Neuronal stem cell (in vitro differentiated cells): ENCODE measurements at regions not wholly inside any gene's neighbourhood (a gene's known extent, or its start where the extent isn't known, plus 50 kb on each side); places are given as distances from the start of the nearest gene placed in this dataset.
"Not testable (repeated sequence)": the region's sequence is repeated elsewhere in the genome, so short reads cannot be mapped to it uniquely, and the experiment has no call there.

Experiments
- DNase-seq: peaks from one replicate; pipeline ENCODE4 v3.0.0-alpha.2; 2013; ENCODE audit warnings: low spot score
- H2AFZ ChIP-seq: one replicate; pipeline ENCODE4 v1.6.1; 2013; ENCODE audit warnings: mild to moderate bottlenecking, low read length, inconsistent platforms
- H2AK5ac ChIP-seq: 2 replicates; pipeline ENCODE4 v1.6.1; 2013; ENCODE audit warnings: low read depth, mild to moderate bottlenecking, inconsistent platforms, low read length, moderate library complexity, mixed read lengths
- H2BK120ac ChIP-seq: 2 replicates; pipeline ENCODE4 v1.6.1; 2013; ENCODE audit warnings: low read depth, mild to moderate bottlenecking, inconsistent platforms, low read length, moderate library complexity, mixed read lengths
- H2BK12ac ChIP-seq: one replicate; pipeline ENCODE4 v1.6.1; 2013; ENCODE audit warnings: low read length, inconsistent platforms
- H2BK15ac ChIP-seq: 2 replicates; pipeline ENCODE4 v1.6.1; 2013; ENCODE audit warnings: mild to moderate bottlenecking, low read length, inconsistent platforms, mixed read lengths
- H2BK5ac ChIP-seq: one replicate; pipeline ENCODE4 v1.6.1; 2013; ENCODE audit warnings: inconsistent platforms, mild to moderate bottlenecking, low read length, moderate library complexity
- H3K14ac ChIP-seq: one replicate; pipeline ENCODE4 v1.6.1; 2013; ENCODE audit warnings: low read length, inconsistent platforms
- H3K18ac ChIP-seq: 2 replicates; pipeline ENCODE4 v1.6.1; 2013; ENCODE audit warnings: low read length, inconsistent platforms
- H3K23ac ChIP-seq: 2 replicates; pipeline ENCODE4 v1.6.1; 2013; ENCODE audit warnings: low read depth, mild to moderate bottlenecking, mixed read lengths, low read length, inconsistent platforms; ENCODE audit not compliant: poor library complexity
- H3K27ac ChIP-seq: replicated peaks from 3 replicates; pipeline ENCODE4 v1.5.1; 2013; ENCODE audit warnings: low read length, inconsistent platforms
- H3K27me3 ChIP-seq, 3 experiments: 2 replicates each; pipeline ENCODE4 v1.6.1; 2013; ENCODE audit warnings: low read length in 3 of 3, mild to moderate bottlenecking in 2 of 3, inconsistent platforms in 1 of 3, low read depth in 1 of 3, mixed read lengths in 1 of 3, moderate library complexity in 1 of 3; ENCODE audit not compliant: control insufficient read depth in 3 of 3, insufficient read depth in 3 of 3
- H3K36me3 ChIP-seq, 2 donors: replicated peaks in 1 of 2; 2 replicates each; pipeline ENCODE4 v1.6.1; 2013; ENCODE audit warnings: low read length in 2 of 2; ENCODE audit not compliant: control insufficient read depth in 2 of 2, insufficient read depth in 2 of 2
- H3K4ac ChIP-seq: 2 replicates; pipeline ENCODE4 v1.6.1; 2013; ENCODE audit warnings: inconsistent platforms, mild to moderate bottlenecking, low read length, moderate library complexity
- H3K4me1 ChIP-seq, 2 donors: 1 replicate in 1 of 2; 2 replicates in 1 of 2; pipeline ENCODE4 v1.6.1; 2013; ENCODE audit warnings: low read length in 2 of 2, low read depth in 1 of 2; ENCODE audit not compliant: control insufficient read depth in 2 of 2, insufficient read depth in 1 of 2
- H3K4me2 ChIP-seq: one replicate; pipeline ENCODE4 v1.6.1; 2013; ENCODE audit warnings: mild to moderate bottlenecking, low read length, inconsistent platforms; ENCODE audit not compliant: insufficient read depth, poor library complexity, severe bottlenecking
- H3K4me3 ChIP-seq, 2 donors: 2 replicates each; pipeline ENCODE4 v1.5.1; 2013; ENCODE audit warnings: low read length in 2 of 2, mild to moderate bottlenecking in 2 of 2, inconsistent platforms in 1 of 2, moderate library complexity in 1 of 2
- H3K79me1 ChIP-seq: one replicate; pipeline ENCODE4 v1.6.1; 2013; ENCODE audit warnings: low read depth, mild to moderate bottlenecking, inconsistent platforms, low read length, moderate library complexity
- H3K9ac ChIP-seq: one replicate; pipeline ENCODE4 v1.6.1; 2013; ENCODE audit warnings: mild to moderate bottlenecking, low read depth, low read length, inconsistent platforms; ENCODE audit not compliant: poor library complexity
- H3K9me3 ChIP-seq, 2 donors: replicated peaks in 1 of 2; 2 replicates each; pipeline versions ENCODE3 to v1.6.1; 2013; ENCODE audit warnings: low read length in 2 of 2, mild to moderate bottlenecking in 2 of 2, inconsistent platforms in 1 of 2, low read depth in 1 of 2, mixed read lengths in 1 of 2, moderate library complexity in 1 of 2; ENCODE audit not compliant: control insufficient read depth in 2 of 2, insufficient read depth in 1 of 2
- H4K8ac ChIP-seq: one replicate; pipeline ENCODE4 v1.6.1; 2013; ENCODE audit warnings: low read depth, mild to moderate bottlenecking, inconsistent platforms, low read length, moderate library complexity
- H4K91ac ChIP-seq: one replicate; pipeline ENCODE4 v1.6.1; 2013; ENCODE audit warnings: low read length, low read depth, mild to moderate bottlenecking, inconsistent platforms; ENCODE audit not compliant: poor library complexity
- WGBS, 2 donors: extraction: QIAGEN DNeasy Blood & Tissue Kit; methylation state at CpG; one replicate each; pipeline ENCODE4 v1.1.7; 2013; ENCODE audit warnings: missing lambda C conversion rate in 2 of 2, mixed read lengths in 1 of 2; ENCODE audit not compliant: insufficient read length in 2 of 2, insufficient replicate concordance in 1 of 2; ENCODE audit errors: extremely low coverage in 2 of 2; 5-methylcytosine and 5-hydroxymethylcytosine counted together

DNA sequence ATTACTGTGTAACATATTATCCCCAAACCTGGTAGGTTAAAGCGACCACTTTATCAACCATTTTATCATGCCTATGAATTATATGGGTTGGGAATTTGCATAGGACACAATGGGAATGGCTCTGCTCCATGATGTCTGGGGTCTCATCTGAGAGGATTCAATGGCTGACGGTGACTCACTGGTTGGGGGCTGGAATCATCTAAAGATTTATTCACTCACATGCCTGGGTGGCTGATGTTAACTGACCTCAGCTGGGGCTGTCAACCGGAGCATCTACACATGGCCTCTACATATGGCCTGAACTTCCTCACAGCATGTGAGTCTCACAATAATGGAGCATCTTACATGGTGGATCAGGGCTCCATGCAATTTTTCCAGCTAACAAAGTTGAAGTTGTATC lies 313.1 kb upstream of the PPP2R3A start:
- no peak overlapping the region for H4K91ac ChIP-seq
- no peaks in the 10 kb centered on the region for H3K79me1 ChIP-seq
- no peak overlapping the region for H2BK120ac ChIP-seq
- no peaks in the 10 kb centered on the region for H3K9me3 ChIP-seq
- no peak overlapping the region for H2AK5ac ChIP-seq
- no peak overlapping the region for H2AFZ ChIP-seq
- no CpG with 5 or more reads among the region's 3 CpGs for WGBS, 2 donors
- no peak overlapping the region for H3K27ac ChIP-seq
- H2BK5ac ChIP-seq, result no peak overlapping the region
- no peak overlapping the region for H3K14ac ChIP-seq
- H4K8ac ChIP-seq, result no peak overlapping the region
- no peak overlapping the region for H2BK15ac ChIP-seq
- H3K9ac ChIP-seq, result no peak overlapping the region
- no peaks in the 10 kb centered on the region for H3K4me1 ChIP-seq
- no peak overlapping the region for H3K23ac ChIP-seq
- no peaks in the 10 kb centered on the region for H3K27me3 ChIP-seq
- no peak for DNase-seq
- H2BK12ac ChIP-seq, result no peak overlapping the region
- H3K4ac ChIP-seq, result no peak overlapping the region
- no peak overlapping the region for H3K18ac ChIP-seq
- H3K4me2 ChIP-seq, result no peak overlapping the region
- no peak overlapping the region for H3K4me3 ChIP-seq
- no peaks in the 10 kb centered on the region for H3K36me3 ChIP-seq

DNA sequence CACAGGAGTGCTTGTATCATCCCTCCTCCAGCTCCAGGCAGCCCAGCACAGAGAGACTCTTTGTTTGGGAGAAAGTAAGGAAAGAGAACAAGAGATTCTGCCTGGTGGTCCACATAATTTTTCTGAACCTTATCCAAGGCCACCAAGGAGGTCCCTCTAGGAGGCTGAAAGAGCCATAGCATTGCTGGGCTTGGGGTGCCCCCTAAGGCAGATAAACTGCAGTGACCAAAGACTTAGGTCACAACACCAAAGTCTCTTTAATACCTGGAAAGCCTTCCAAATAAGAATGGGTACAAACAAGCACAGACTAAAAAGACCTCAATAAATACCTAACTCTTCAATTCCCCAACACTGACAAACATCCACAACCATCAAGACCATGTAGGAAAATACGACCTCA lies 310.2 kb upstream of the PPP2R3A start:
- no peak overlapping the region for H2BK5ac ChIP-seq
- no peaks in the 10 kb centered on the region for H3K27me3 ChIP-seq
- H2BK15ac ChIP-seq, result no peak overlapping the region
- H3K4ac ChIP-seq, result no peak overlapping the region
- no peak overlapping the region for H3K9ac ChIP-seq
- H3K18ac ChIP-seq, result no peak overlapping the region
- no peak overlapping the region for H4K8ac ChIP-seq
- no CpG with 5 or more reads among the region's 1 CpG for WGBS, 2 donors
- no peak overlapping the region for H4K91ac ChIP-seq
- H3K27ac ChIP-seq, result no peak overlapping the region
- H3K23ac ChIP-seq, result no peak overlapping the region
- no peak overlapping the region for H2BK12ac ChIP-seq
- no peaks in the 10 kb centered on the region for H3K4me1 ChIP-seq
- no peak overlapping the region for H2BK120ac ChIP-seq
- H3K36me3 ChIP-seq, result no peaks in the 10 kb centered on the region
- H3K4me3 ChIP-seq, result no peak overlapping the region
- no peaks in the 10 kb centered on the region for H3K9me3 ChIP-seq
- no peak overlapping the region for H2AFZ ChIP-seq
- H3K14ac ChIP-seq, result no peak overlapping the region
- H3K79me1 ChIP-seq, result no peaks in the 10 kb centered on the region
- H2AK5ac ChIP-seq, result no peak overlapping the region
- no peak overlapping the region for H3K4me2 ChIP-seq
- no peak for DNase-seq

DNA sequence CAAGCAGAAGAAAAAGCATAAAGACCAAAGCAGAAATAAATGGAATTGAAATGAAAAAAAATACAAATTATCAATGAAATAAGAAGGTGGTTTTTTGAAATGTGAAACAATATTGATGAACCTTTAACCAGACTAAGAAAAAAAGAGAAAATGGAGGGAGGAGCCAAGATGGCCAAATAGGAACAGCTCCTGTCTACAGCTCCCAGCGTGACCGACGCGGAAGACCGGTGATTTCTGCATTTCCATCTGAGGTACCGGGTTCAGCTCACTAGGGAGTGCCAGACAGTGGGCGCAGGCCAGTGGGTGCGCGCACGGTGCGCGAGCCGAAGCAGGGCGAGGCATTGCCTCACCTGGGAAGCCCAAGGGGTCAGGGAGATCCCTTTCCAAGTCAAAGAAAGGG lies 307.1 kb upstream of the PPP2R3A start:
- H3K27me3 ChIP-seq, H4K91ac ChIP-seq, H3K23ac ChIP-seq, H3K14ac ChIP-seq, H3K9ac ChIP-seq, H3K36me3 ChIP-seq, H3K27ac ChIP-seq, H3K79me1 ChIP-seq, H3K4ac ChIP-seq, H3K9me3 ChIP-seq, H3K4me1 ChIP-seq, H2AK5ac ChIP-seq, DNase-seq, H4K8ac ChIP-seq, H2BK5ac ChIP-seq, H2BK15ac ChIP-seq, H2AFZ ChIP-seq, H2BK120ac ChIP-seq, H2BK12ac ChIP-seq: not testable (repeated sequence)
- H3K4me3 ChIP-seq, result peak overlapping the region in 1 of 2 donors; percentile 75
- peak overlapping the region; percentile 25 for H3K4me2 ChIP-seq
- WGBS, 2 donors, result no CpG with 5 or more reads among the region's 14 CpGs
- peak overlapping the region; percentile 71 for H3K18ac ChIP-seq

GRCh38 chr3:135667061-135667460 lies 298.5 kb upstream of the PPP2R3A start:
- no peak overlapping the region for H2BK5ac ChIP-seq
- no peaks in the 10 kb centered on the region for H3K27me3 ChIP-seq
- no peak overlapping the region for H3K27ac ChIP-seq
- H2AK5ac ChIP-seq, result no peak overlapping the region
- no peaks in the 10 kb centered on the region for H3K9me3 ChIP-seq
- H3K14ac ChIP-seq, result no peak overlapping the region
- no peak overlapping the region for H2BK12ac ChIP-seq
- no peak overlapping the region for H2AFZ ChIP-seq
- H3K9ac ChIP-seq, result no peak overlapping the region
- no peak overlapping the region for H4K8ac ChIP-seq
- no peak overlapping the region for H3K4me3 ChIP-seq
- H2BK120ac ChIP-seq, result no peak overlapping the region
- no peak overlapping the region for H2BK15ac ChIP-seq
- H3K23ac ChIP-seq, result no peak overlapping the region
- no peaks in the 10 kb centered on the region for H3K79me1 ChIP-seq
- H3K18ac ChIP-seq, result no peak overlapping the region
- no CpG with 5 or more reads among the region's 1 CpG for WGBS, 2 donors
- H3K36me3 ChIP-seq, result no peaks in the 10 kb centered on the region
- H3K4me2 ChIP-seq, result no peak overlapping the region
- H3K4ac ChIP-seq, result no peak overlapping the region
- no peaks in the 10 kb centered on the region for H3K4me1 ChIP-seq
- no peak for DNase-seq
- H4K91ac ChIP-seq, result no peak overlapping the region
